GM12865 (cell line): ENCODE measurements at regions not wholly inside any gene's neighbourhood (a gene's known extent, or its start where the extent isn't known, plus 50 kb on each side); places are given as distances from the start of the nearest gene placed in this dataset.

Experiments used
- DNase-seq: peaks from one replicate; pipeline ENCODE4 v3.0.0; 2010; ENCODE audit warnings: low read depth
- H3K4me3 ChIP-seq: 2 replicates; pipeline ENCODE4 v1.5.1; 2011; ENCODE audit warnings: mild to moderate bottlenecking, low read depth, low read length, control low read depth
- TF ChIP-seq, protein P1 (sequence below): IDR thresholded peaks from 2 replicates; pipeline ENCODE4 v1.5.1; 2011; ENCODE audit warnings: low read length, control low read depth, low read depth, inconsistent platforms; ENCODE audit not compliant: insufficient read depth; ENCODE audit errors: missing control alignments

DNA sequence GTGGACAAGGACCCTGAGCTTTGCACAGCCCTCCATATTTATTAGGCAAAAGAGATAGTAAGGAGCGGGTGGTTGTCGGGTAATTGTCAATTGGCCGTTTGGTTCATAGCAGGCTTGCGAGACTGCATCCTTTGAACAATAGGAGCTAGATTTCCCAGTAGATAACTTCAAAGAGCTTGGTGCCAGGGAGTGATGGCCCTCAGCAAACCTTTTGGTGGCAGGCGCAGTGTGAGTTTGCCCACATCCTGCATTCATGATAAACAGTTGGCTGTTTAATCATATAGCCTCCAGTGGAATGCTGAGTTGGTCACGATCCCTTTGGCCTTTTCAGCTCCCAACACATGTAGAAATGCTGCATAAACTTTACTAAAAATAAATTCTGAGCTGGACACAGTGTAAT is 156.9 kb downstream of the AKR1D1 start:
- no peak overlapping the region for H3K4me3 ChIP-seq
- DNase-seq: no peak
- TF ChIP-seq, protein P1, sequence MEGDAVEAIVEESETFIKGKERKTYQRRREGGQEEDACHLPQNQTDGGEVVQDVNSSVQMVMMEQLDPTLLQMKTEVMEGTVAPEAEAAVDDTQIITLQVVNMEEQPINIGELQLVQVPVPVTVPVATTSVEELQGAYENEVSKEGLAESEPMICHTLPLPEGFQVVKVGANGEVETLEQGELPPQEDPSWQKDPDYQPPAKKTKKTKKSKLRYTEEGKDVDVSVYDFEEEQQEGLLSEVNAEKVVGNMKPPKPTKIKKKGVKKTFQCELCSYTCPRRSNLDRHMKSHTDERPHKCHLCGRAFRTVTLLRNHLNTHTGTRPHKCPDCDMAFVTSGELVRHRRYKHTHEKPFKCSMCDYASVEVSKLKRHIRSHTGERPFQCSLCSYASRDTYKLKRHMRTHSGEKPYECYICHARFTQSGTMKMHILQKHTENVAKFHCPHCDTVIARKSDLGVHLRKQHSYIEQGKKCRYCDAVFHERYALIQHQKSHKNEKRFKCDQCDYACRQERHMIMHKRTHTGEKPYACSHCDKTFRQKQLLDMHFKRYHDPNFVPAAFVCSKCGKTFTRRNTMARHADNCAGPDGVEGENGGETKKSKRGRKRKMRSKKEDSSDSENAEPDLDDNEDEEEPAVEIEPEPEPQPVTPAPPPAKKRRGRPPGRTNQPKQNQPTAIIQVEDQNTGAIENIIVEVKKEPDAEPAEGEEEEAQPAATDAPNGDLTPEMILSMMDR: no peak

DNA sequence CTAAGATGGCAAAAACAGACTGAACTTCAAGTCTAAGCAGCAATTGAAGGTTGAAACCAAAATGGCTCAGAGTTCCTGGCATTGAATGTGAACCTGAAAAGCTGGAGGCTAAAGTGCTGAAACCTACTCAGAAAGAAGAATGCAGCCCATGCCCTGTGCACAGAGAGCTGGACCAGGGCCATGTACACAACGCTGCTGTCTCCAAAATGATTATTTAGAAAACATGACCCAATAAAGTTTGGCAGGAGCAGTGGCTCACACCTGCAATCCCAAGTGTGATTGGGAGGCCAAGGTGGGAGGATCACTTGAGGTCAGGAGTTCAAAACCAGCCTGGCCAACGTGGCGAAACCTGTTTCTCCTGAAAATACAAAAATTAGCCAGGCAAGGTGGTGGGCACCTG is 158.9 kb downstream of the AKR1D1 start:
- TF ChIP-seq, protein P1: no peak
- DNase-seq: no peak
- no peak overlapping the region for H3K4me3 ChIP-seq

DNA sequence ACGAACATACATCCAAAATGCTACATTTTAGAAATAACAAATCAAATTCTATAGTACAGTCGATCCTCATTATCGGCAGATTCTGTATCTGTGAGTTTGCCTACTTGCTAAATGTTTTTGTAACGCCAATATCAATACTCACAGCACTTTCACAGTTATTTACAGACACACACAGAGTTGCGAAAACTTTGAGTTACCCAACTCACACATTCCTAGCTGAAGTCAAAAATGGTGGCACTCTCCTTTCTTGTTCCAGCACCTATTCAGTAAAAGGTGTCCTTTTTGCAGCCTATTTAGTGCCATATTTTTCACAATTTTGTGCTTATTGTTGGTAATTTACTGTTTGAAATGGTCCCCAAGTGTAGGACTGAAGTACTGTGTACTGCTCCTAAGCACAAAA is 161.7 kb downstream of the AKR1D1 start:
- no peak overlapping the region for H3K4me3 ChIP-seq
- no peak for DNase-seq
- TF ChIP-seq, protein P1: no peak

DNA sequence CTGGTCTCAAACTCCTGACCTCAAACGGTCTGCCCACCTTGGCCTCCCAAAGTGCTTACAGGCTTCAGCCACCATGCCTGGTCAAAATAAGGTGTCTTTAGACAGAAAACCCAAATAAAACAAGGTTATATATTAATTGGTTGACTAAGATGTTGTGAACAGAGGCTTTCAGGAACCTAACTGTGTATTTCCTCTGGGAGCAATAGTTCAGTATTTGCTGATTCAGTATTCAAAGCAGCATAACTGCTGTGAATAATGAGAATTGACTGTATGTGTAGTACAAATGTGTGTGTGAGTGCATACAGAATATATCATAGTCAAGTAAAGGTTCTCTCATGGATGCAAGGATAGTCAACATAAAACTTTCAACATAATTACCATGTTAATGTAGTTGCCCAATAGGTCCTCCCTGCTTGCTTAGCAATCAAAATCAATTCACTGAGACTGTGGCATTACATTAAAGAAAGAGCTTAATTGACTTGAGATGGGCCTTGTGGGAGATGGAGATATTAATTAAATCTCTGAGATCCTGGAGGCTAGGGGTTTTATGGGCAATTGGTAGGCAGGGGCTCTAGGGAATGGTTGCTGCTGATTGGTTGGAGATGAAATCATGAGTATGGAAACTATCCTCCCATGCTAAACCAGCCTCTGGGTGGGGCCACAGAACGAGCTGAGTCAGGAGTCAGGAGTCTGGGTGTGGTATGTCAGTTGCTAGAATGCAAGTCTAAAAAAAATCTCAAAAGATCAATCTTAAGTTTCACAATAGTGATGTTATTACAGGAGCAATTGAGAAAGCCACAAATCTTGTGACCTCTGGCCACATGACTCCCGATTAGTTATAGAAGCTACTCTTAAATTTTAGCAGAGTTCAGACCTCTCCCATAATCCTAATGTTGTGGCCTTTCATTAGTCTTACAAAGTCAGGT is 162.7 kb downstream of the AKR1D1 start:
- no peak for DNase-seq
- H3K4me3 ChIP-seq: no peak overlapping the region
- TF ChIP-seq, protein P1: no peak

DNA sequence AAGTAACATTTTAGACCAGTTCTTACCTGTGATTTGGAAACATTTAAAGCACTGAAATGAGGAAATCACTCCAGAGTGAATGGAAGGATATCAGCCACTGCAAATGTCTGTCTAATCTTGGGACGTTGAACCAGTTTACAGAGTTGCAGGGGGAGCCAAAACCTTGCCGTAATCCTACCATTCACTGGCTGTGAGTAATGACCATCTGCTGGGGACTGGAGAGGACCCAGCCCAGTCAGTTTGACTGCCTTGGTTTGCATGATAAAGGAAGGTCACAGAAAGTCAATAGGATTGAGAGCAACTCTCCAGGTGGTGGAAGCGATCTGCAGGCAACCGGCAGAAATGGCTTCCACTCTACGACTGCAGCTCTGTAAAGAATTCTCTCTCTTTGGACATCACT is 167.2 kb downstream of the AKR1D1 start:
- TF ChIP-seq, protein P1: no peak
- H3K4me3 ChIP-seq: no peak overlapping the region
- DNase-seq: no peak

DNA sequence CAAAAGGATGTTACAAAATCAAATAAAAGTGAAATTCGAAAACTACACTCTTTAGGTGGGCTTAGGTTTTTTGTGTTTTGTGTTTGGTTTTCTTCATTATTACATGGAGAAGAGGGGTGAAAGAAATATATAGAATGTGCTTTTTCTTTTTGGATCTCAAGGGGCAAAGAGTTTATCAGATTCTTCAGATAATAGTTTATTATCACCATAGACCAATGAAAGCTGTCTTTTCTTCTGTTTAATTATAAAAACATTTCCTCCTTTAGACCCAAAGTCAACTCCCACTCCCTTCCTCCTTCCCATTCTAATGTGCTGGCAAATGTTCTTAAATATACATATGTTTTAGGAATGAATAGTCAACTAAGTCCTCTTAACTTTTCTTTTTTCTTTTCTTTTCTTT is 167.6 kb downstream of the AKR1D1 start:
- H3K4me3 ChIP-seq: no peak overlapping the region
- DNase-seq: no peak
- TF ChIP-seq, protein P1: no peak

DNA sequence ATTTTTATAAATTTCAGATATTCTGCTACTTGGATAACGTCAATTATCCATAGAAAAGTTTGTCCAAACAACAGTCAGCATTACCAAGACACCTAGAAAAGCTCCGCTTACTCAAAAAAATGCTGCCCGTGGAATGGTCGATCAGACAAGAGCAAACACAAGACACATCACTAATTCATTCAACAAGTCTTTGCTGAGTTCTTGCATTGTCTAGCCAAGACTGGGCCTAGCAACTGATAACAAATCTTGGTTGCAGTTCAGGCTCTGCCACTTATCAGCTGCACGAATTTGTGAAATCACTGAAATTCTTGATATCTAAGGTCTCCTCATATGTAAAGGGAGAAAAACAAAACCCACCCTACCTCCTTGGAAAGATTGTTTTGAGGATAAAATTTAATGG is 168.3 kb downstream of the AKR1D1 start:
- TF ChIP-seq, protein P1: no peak
- DNase-seq: no peak
- no peak overlapping the region for H3K4me3 ChIP-seq
